Thymus (tissue), 11 donors: ENCODE measurements at regions not wholly inside any gene's neighbourhood (a gene's known extent, or its start where the extent isn't known, plus 50 kb on each side); places are given as distances from the start of the nearest gene placed in this dataset.
"Not testable (repeated sequence)": the region's sequence is repeated elsewhere in the genome, so short reads cannot be mapped to it uniquely, and the experiment has no call there.

ENCODE experiments used
- DNase-seq, 9 donors: peaks; one replicate each; pipeline ENCODE4 v3.0.0-alpha.2; 2013; ENCODE audit warnings: low spot score in 9 of 9, low read depth in 6 of 9, missing footprints in 1 of 9
- H3K27ac ChIP-seq, 2 donors: one replicate each; pipeline ENCODE4 v1.5.1; 2013; ENCODE audit warnings: control low read depth in 1 of 2, low read depth in 1 of 2, low read length in 1 of 2, mild to moderate bottlenecking in 1 of 2, moderate library complexity in 1 of 2
- H3K27me3 ChIP-seq, 2 donors: one replicate each; pipeline ENCODE4 v1.5.1; 2013; ENCODE audit warnings: low read length in 1 of 2; ENCODE audit not compliant: control insufficient read depth in 2 of 2, insufficient read depth in 1 of 2
- H3K36me3 ChIP-seq, 2 donors: one replicate each; pipeline ENCODE4 v1.5.1; 2013; ENCODE audit warnings: low read length in 1 of 2, mild to moderate bottlenecking in 1 of 2, moderate library complexity in 1 of 2; ENCODE audit not compliant: control insufficient read depth in 2 of 2, insufficient read depth in 2 of 2
- H3K4me1 ChIP-seq, 2 donors: one replicate each; pipeline ENCODE4 v1.5.1; 2013; ENCODE audit warnings: low read length in 2 of 2; ENCODE audit not compliant: control insufficient read depth in 2 of 2, insufficient read depth in 2 of 2
- H3K4me3 ChIP-seq, 2 donors: one replicate each; pipeline ENCODE4 v1.5.1; 2013; ENCODE audit warnings: low read length in 2 of 2, control low read depth in 1 of 2, mild to moderate bottlenecking in 1 of 2
- H3K9me3 ChIP-seq, 2 donors: one replicate each; pipeline ENCODE4 v1.5.1; 2013; ENCODE audit warnings: low read length in 1 of 2, mild to moderate bottlenecking in 1 of 2; ENCODE audit not compliant: control insufficient read depth in 2 of 2, insufficient read depth in 1 of 2
- WGBS: extraction: QIAGEN DNeasy Blood & Tissue Kit; methylation state at CpG from one replicate; pipeline ENCODE4 v1.1.7; 2013; 5-methylcytosine and 5-hydroxymethylcytosine counted together
- donor health status: healthy.

DNA sequence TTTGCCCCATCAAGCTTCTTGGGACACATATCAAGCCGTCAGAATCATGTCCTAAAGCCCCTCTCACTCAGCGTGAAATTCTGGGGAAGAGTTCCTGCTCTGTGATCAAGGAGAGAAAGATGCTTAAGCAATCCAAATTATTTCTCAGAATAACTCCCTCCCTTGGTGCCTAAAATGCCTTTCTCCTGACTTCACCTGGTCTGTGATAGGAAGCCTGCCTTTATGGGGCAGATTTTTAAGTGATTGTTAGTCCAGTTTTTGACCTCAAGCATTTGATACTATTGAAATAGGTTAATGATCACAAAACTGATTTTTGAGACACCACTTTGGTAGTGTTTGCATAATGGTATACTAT lies 76.4 kb upstream of the MAGI2 start:
- Histone ChIP-seq H3K27ac (no peak overlapping the region), H3K9me3 (no peaks in the 10 kb centered on the region)
- WGBS, result 95% methylated on average over 2 of the region's 2 CpGs

DNA sequence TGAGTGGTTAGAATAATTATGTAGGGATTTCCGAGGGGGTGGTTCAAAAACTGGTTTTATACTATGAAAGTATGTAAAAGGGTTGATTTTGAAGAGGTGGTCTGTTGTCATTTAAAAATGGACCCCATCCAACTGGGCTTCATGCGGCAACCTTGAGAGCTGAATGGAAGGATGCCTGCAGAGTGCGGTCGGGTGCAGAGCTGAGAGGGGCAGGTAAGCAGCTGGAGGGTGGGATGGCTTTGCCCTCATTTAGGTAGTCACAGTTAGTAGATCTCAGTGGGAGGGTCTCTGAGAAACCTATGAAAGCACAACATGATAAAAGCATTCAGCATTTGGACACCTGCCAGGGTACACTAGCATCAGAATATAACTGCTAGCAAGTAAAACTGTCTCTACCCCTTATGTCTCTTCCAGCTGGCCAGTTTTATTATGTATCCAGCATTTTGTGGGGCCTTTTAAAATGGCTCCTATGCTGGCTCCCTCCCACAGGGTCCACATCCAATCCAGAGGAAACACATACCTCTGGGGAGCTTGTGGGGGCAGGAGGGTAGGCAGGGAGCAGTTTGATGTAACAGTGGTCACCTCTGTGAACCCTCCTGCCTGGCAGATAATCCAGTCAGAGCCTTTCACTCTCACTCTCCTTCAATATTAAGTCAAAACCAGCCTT lies 75.9 kb upstream of the MAGI2 start:
- H3K27ac ChIP-seq, result no peak overlapping the region
- DNase-seq, result no peak
- WGBS, result 96% methylated on average over 4 of the region's 4 CpGs
- H3K36me3 ChIP-seq, result no peaks in the 10 kb centered on the region
- no peaks in the 10 kb centered on the region for H3K9me3 ChIP-seq
- H3K4me1 ChIP-seq, result no peaks in the 10 kb centered on the region
- H3K27me3 ChIP-seq, result no peaks in the 10 kb centered on the region
- no peak overlapping the region for H3K4me3 ChIP-seq

More for the DNA sequence above, 76.4 kb upstream of the MAGI2 start:
- Histone ChIP-seq H3K4me1 (no peaks in the 10 kb centered on the region), H3K27me3 (no peaks in the 10 kb centered on the region), H3K4me3 (no peak overlapping the region), H3K36me3 (no peaks in the 10 kb centered on the region)
- no peak for DNase-seq

DNA sequence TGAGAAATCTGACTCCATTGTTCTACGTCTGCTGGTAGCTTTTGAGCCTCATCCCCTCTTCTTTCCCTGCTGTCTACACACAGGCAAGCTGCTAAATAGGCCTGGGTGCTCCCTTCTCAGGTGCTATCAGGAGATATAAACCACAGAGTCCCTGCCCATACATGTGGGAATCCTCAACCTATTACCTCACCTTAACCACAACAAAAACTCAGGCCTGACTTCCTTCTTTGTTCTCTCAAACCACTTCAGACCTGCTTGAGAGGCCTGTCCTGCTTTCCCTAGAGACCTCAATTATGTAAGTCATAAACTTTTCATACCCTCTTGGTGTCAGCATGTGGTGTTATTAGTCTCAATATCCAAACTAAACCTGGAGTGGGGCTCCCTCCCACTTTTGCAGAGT lies 75.0 kb upstream of the MAGI2 start:
- 59% methylated on average over 1 of the region's 1 CpG for WGBS
- H3K9me3 ChIP-seq, result no peaks in the 10 kb centered on the region
- H3K27me3 ChIP-seq, result no peaks in the 10 kb centered on the region
- H3K4me3 ChIP-seq, result no peak overlapping the region
- no peak overlapping the region for H3K27ac ChIP-seq
- no peaks in the 10 kb centered on the region for H3K36me3 ChIP-seq
- no peaks in the 10 kb centered on the region for H3K4me1 ChIP-seq
- DNase-seq, result no peak

DNA sequence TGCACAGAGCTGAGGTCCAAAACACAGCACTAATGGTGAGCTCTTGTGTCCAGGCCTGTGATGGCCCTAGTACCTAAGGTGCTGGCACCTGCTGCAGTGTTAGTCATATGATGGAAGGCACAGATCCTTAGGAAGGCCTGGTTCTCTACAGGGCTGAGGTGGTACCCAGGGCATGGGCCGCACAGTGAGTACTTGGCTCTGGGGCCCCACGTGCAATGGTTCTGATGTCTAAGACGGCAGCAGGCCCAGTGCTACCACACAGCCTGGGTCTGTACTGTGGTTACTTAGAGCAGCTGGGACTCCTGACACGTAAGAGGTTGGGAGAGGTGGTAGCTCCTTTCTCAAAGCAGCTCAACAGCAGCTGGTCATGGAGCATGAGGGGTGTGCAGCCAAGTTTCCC lies 70.6 kb upstream of the MAGI2 start:
- Histone ChIP-seq H3K4me3 (no peak overlapping the region), H3K27ac (no peak overlapping the region), H3K4me1 (no peaks in the 10 kb centered on the region), H3K9me3 (no peaks in the 10 kb centered on the region), H3K36me3 (no peaks in the 10 kb centered on the region), H3K27me3 (no peaks in the 10 kb centered on the region)
- WGBS, result 95% methylated on average over 4 of the region's 4 CpGs
- DNase-seq, result no peak

DNA sequence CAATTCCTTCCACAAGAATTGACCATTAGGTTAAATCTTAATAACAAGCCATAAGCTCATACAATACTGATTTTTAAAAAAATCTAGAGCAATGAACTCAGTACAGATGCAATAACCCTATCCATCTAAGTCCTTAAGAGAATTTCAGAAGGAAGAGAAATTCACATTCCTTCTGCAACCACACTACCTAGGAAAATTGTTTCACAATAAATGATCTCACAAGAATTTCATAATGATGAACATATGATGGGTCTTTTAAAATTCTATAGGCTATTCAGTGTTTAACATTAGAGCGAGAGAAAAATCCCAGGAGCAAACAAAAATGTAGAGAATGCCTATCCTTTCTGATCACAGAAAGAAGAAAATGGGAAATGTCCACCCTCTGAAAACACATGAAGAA lies 70.0 kb upstream of the MAGI2 start:
- no peaks in the 10 kb centered on the region for H3K27me3 ChIP-seq
- 94% methylated on average over 1 of the region's 1 CpG for WGBS

DNA sequence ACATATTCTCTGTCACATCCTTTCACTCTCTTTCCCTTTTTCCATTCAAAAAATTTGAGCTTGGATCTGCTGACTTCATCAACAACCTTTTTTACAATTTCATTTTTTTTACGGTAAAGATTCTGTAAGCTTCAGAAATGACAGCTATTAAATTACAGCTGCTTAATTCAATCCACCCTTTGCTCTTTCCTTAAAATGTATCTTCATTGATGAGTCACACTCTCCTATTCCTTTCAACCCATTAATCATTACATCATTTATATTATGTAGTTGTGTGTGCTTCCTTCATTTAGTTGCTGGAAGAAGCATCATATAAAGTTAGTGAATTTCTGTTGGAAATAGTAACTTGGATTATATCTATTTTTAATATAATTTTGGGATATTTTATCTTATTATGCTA lies 67.1 kb upstream of the MAGI2 start:
- Histone ChIP-seq H3K36me3 (no peaks in the 10 kb centered on the region), H3K27ac (no peak overlapping the region), H3K9me3 (no peaks in the 10 kb centered on the region), H3K27me3 (no peaks in the 10 kb centered on the region), H3K4me1 (no peaks in the 10 kb centered on the region), H3K4me3 (no peak overlapping the region)
- no peak for DNase-seq
- 93% methylated on average over 1 of the region's 1 CpG for WGBS

More for the DNA sequence above, 70.0 kb upstream of the MAGI2 start:
- no peak for DNase-seq
- H3K9me3 ChIP-seq, result no peaks in the 10 kb centered on the region
- no peak overlapping the region for H3K4me3 ChIP-seq
- H3K4me1 ChIP-seq, result no peaks in the 10 kb centered on the region
- H3K36me3 ChIP-seq, result no peaks in the 10 kb centered on the region
- no peak overlapping the region for H3K27ac ChIP-seq

DNA sequence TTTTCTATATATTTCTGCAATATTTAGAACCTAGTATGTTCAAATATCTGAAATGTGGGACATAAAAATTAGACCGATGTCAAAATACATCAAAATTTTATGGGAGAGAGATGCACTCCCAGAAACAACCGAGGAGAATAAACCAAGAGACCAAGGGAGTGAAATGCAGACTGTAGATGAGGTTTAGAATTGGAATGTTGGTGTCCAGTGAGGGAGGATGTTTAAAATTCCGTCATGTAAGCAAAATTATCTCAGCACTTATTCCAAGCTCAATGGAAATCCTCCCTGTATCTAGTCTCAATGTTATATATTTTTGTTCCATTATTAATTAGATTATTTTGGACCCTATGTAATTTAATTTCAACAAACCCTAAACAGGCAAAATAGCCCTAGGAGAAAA lies 61.9 kb upstream of the MAGI2 start:
- no peak overlapping the region for H3K4me3 ChIP-seq
- 92% methylated on average over 3 of the region's 3 CpGs for whole genome bisulfite sequencing
- no peaks in the 10 kb centered on the region for H3K27me3 ChIP-seq
- no peak overlapping the region for H3K27ac ChIP-seq
- H3K36me3 ChIP-seq, result no peaks in the 10 kb centered on the region
- no peak for DNase-seq
- no peaks in the 10 kb centered on the region for H3K4me1 ChIP-seq
- no peaks in the 10 kb centered on the region for H3K9me3 ChIP-seq

DNA sequence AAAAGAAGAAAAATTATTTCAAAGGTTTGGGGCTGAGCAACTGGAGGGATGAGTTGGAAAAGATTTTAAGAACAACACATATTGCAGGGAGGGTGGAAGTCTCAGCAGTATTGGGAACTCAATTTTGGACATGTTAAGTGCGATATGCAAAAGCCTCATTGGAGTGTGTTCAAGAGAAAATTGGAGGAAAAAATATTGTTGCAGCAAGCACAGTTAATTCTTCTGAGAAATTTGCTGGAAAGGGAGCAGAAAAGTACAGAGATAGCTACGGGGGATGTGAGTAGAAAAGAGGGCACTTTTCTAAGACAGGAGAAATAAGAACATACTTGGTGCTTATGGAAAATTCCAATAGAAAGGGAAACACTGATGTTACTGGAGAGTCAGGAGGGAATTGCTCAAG lies 59.8 kb upstream of the MAGI2 start:
- Histone ChIP-seq H3K36me3 (no peaks in the 10 kb centered on the region), H3K4me1 (no peaks in the 10 kb centered on the region), H3K4me3 (no peak overlapping the region), H3K27ac (no peak overlapping the region), H3K27me3 (no peaks in the 10 kb centered on the region), H3K9me3 (no peaks in the 10 kb centered on the region)
- DNase-seq, result no peak
- 92% methylated on average over 2 of the region's 2 CpGs for WGBS

DNA sequence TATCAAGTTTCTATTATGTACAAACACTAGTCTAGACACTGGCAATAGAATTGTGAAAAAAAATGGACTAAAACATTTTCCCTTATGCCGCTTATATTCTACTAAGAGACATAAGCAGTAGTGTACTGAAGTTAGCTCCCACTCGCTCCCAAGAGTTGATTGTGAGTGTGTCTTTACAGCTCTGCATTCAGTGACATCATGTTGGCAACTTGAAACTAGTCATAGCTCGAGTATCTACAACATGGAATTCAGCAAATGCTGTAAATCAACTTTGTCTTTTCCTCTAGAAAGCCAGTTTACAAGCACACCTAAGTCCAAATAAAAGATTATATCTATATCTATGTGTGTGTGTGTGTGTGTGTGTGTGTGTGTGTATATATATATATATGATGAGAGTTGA lies 58.8 kb upstream of the MAGI2 start:
- Histone ChIP-seq H3K4me1 (no peaks in the 10 kb centered on the region), H3K27me3 (no peaks in the 10 kb centered on the region), H3K9me3 (no peaks in the 10 kb centered on the region), H3K4me3 (no peak overlapping the region), H3K36me3 (no peaks in the 10 kb centered on the region), H3K27ac (no peak overlapping the region)
- 77% methylated on average over 3 of the region's 3 CpGs for WGBS
- no peak for DNase-seq

DNA sequence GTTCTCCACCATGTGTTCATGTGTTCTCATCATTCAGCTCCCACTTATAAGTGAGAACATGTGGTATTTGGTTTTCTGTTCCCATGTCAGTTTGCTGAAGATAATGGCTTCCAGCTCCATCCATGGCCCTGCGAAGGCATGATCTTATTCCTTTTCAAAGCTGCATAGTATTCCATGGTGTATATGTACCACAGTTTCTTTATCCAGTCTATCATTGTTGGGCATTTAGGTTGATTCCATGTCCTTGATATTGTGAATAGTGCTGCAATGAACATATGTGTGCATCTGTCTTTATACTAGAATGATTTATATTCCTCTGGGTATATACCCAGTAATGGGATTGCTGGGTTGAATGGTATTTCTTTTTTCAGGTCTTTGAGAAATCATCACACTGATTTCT lies 57.6 kb upstream of the MAGI2 start:
- H3K4me1 ChIP-seq, DNase-seq, H3K36me3 ChIP-seq, H3K4me3 ChIP-seq, H3K27me3 ChIP-seq, H3K9me3 ChIP-seq, H3K27ac ChIP-seq: not testable (repeated sequence)
- WGBS, result 97% methylated on average over 1 of the region's 1 CpG
